Kidney (tissue), 13 donors: ENCODE measurements at regions not wholly inside any gene's neighbourhood (a gene's known extent, or its start where the extent isn't known, plus 50 kb on each side); places are given as distances from the start of the nearest gene placed in this dataset.
"Not testable (repeated sequence)": the region's sequence is repeated elsewhere in the genome, so short reads cannot be mapped to it uniquely, and the experiment has no call there.

ENCODE experiments used
- DNase-seq, 5 donors: peaks; one replicate each; pipeline ENCODE4 v3.0.0-alpha.2; 2013 to 2020
- FAIRE-seq: peaks from 2 replicates; lab custom pipeline; 2012; peaks lifted over from hg19 to GRCh38; lab: Jason Lieb, UNC
- H3K27ac ChIP-seq, 2 donors: one replicate each; pipeline ENCODE4 v1.7.0; 2013; ENCODE audit warnings: low read depth in 2 of 2, low read length in 2 of 2, inconsistent platforms in 1 of 2
- H3K27me3 ChIP-seq: one replicate; pipeline ENCODE4 v1.7.1; 2013; ENCODE audit warnings: low read length, inconsistent platforms; ENCODE audit not compliant: control insufficient read depth, insufficient read depth
- H3K36me3 ChIP-seq, 3 donors: one replicate each; pipeline versions ENCODE4 v1.7.0 to v1.7.1; 2013; ENCODE audit warnings: low read length in 3 of 3, control low read depth in 1 of 3, inconsistent platforms in 1 of 3; ENCODE audit not compliant: insufficient read depth in 3 of 3, control insufficient read depth in 2 of 3
- H3K4me1 ChIP-seq, 3 donors: one replicate each; pipeline versions ENCODE4 v1.7.0 to v1.7.1; 2013; ENCODE audit warnings: low read length in 3 of 3, inconsistent platforms in 1 of 3, low read depth in 1 of 3; ENCODE audit not compliant: control insufficient read depth in 2 of 3, insufficient read depth in 2 of 3
- H3K4me3 ChIP-seq, 3 donors: one replicate each; pipeline versions ENCODE4 v1.7.0 to v1.8.1; 2013; ENCODE audit warnings: low read length in 3 of 3, control low read depth in 1 of 3, inconsistent platforms in 1 of 3
- H3K9ac ChIP-seq, 3 donors: one replicate each; pipeline versions ENCODE4 v1.7.0 to v1.7.1; 2013; ENCODE audit warnings: low read length in 3 of 3, control low read depth in 1 of 3, inconsistent platforms in 1 of 3
- H3K9me3 ChIP-seq, 3 donors: one replicate each; pipeline versions ENCODE4 v1.7.0 to v1.7.1; 2013; ENCODE audit warnings: low read length in 3 of 3, control low read depth in 1 of 3, inconsistent platforms in 1 of 3; ENCODE audit not compliant: control insufficient read depth in 2 of 3, insufficient read depth in 1 of 3
- intact Hi-C: fragments of 100-400 bp; cut with DNase I; formaldehyde crosslinking; loops from one replicate; pipeline ENCODE4 v1.11.1; 2022
- TF ChIP-seq, protein P1 (sequence below): IDR thresholded peaks from 3 replicates; pipeline ENCODE4 v1.5.1; 2012; ENCODE audit warnings: mild to moderate bottlenecking, moderate library complexity, borderline replicate concordance; ENCODE audit not compliant: insufficient read depth; ENCODE audit errors: extremely low read depth
- donor health status: control.
- donor health status: control.
- donor health status: control.
- donor health status: control.
- donor health status: control.
- donor health status: DM: yes; HTN: yes; CAD: no.
- donor health status: Normal renal cell carcinoma (clear cell type).

- Histone ChIP-seq H3K27ac (no peak overlapping the region), H3K9me3 (no peaks in the 10 kb centered on the region), H3K36me3 (no peaks in the 10 kb centered on the region), H3K27me3 (no peaks in the 10 kb centered on the region), H3K4me3 (no peak overlapping the region), H3K4me1 (no peaks in the 10 kb centered on the region), H3K9ac (no peak overlapping the region)
- TF ChIP-seq, protein P1, sequence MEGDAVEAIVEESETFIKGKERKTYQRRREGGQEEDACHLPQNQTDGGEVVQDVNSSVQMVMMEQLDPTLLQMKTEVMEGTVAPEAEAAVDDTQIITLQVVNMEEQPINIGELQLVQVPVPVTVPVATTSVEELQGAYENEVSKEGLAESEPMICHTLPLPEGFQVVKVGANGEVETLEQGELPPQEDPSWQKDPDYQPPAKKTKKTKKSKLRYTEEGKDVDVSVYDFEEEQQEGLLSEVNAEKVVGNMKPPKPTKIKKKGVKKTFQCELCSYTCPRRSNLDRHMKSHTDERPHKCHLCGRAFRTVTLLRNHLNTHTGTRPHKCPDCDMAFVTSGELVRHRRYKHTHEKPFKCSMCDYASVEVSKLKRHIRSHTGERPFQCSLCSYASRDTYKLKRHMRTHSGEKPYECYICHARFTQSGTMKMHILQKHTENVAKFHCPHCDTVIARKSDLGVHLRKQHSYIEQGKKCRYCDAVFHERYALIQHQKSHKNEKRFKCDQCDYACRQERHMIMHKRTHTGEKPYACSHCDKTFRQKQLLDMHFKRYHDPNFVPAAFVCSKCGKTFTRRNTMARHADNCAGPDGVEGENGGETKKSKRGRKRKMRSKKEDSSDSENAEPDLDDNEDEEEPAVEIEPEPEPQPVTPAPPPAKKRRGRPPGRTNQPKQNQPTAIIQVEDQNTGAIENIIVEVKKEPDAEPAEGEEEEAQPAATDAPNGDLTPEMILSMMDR = no peak
- DNase-seq (no peak), FAIRE-seq (no peak)
- intact Hi-C loops = no loop called here
These were observed 78.9 kb upstream of the GAS1 start for GRCh38 chr9:87026204-87026603.

- intact Hi-C loops = not testable (repeated sequence)
These were observed 81.5 kb upstream of the GAS1 start for GRCh38 chr9:87028836-87029235.

GRCh38 chr9:87029905-87030304 lies 82.6 kb upstream of the GAS1 start:
- intact Hi-C loops = no loop called here
- H3K9ac ChIP-seq = no peak overlapping the region
- H3K4me1 ChIP-seq = peaks cover 0 to 3% (median 2%) of the 10 kb centered on the region in 3 donors
- H3K27ac ChIP-seq = no peak overlapping the region
- no peak overlapping the region for H3K4me3 ChIP-seq
- TF ChIP-seq, protein P1 = no peak
- no peaks in the 10 kb centered on the region for H3K36me3 ChIP-seq
- no peaks in the 10 kb centered on the region for H3K27me3 ChIP-seq
- no peak for DNase-seq
- H3K9me3 ChIP-seq = no peaks in the 10 kb centered on the region
- no peak for FAIRE-seq

More at GRCh38 chr9:87028836-87029235, 81.5 kb upstream of the GAS1 start:
- H3K9me3 ChIP-seq, H3K27me3 ChIP-seq, FAIRE-seq, H3K36me3 ChIP-seq, H3K4me1 ChIP-seq, DNase-seq, H3K4me3 ChIP-seq, H3K27ac ChIP-seq, H3K9ac ChIP-seq: not testable (repeated sequence)

DNA sequence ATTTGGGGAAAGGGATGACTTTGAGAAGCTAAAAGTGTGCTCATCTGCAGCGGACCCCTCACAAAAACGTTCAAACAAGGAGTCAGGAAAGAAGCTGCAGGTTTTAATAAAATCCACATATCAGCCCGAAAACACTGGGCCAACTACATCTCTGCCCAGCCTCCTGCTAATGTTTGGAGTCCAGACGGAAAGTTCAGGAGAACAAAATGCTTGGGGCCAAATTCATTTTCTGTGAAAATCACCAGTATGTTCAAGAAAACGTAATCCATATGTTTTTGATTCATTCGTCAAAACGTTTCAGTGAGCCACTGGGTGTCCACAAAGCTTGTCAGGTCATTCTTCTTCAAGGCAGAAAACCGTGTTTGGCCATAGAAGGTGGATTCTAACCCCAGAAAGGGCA lies 87.5 kb upstream of the GAS1 start:
- no peak overlapping the region for H3K27ac ChIP-seq
- peaks cover 0 to 10% (median 2%) of the 10 kb centered on the region in 3 donors for H3K4me1 ChIP-seq
- H3K9me3 ChIP-seq = no peaks in the 10 kb centered on the region
- H3K9ac ChIP-seq = no peak overlapping the region
- no peaks in the 10 kb centered on the region for H3K27me3 ChIP-seq
- no peak for DNase-seq
- FAIRE-seq = no peak
- intact Hi-C loops = no loop called here
- TF ChIP-seq, protein P1 = no peak
- no peak overlapping the region for H3K4me3 ChIP-seq
- H3K36me3 ChIP-seq = no peaks in the 10 kb centered on the region
